ENCODE measurements at regions not wholly inside any gene's neighbourhood (a gene's known extent, or its start where the extent isn't known, plus 50 kb on each side); places are given as distances from the start of the nearest gene placed in this dataset.

DNA sequence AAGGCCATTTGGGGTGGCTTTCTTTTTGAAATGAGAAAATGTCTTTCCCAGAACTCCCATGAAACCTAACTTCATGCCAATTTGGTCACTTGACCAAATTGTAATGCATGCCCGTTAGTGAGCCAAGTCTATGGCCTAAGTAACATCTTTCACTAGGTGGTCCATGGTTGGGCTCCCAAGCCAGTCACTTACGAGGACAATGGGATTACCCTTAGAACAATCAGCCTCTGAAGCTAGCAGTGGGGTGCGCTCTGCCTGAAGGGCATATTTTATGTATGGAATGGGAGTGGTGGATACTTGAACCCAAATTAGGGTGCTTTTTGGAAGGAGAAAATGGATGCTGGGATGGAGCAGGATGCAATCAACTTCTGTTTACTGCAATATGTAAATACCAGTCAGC is 127.4 kb upstream of the GOLIM4 start:
- Histone ChIP-seq H2AFZ (ENCODE audit: low read length) (no peak overlapping the region), H3K4me1 (ENCODE audit: insufficient read depth, low read length) (no peaks in the 10 kb centered on the region), H3K9me3 (ENCODE audit: low read length) (no peaks in the 10 kb centered on the region), H3K4me3 (replicated peaks in 1 of 3; ENCODE audit: insufficient read depth in 1 of 3, low read depth in 2 of 3, low read length in 3 of 3) (no peak overlapping the region), H3K27me3 (ENCODE audit: control insufficient read depth in 1 of 2, insufficient read depth in 2 of 2, low read length in 2 of 2) (no peaks in the 10 kb centered on the region), H3K9ac (ENCODE audit: insufficient read depth, low read depth, low read length) (no peak overlapping the region), H3K27ac (ENCODE audit: extremely low read length, insufficient read depth, low read length) (no peak overlapping the region), H3K79me2 (ENCODE audit: insufficient read depth, low read length) (no peaks in the 10 kb centered on the region), H3K4me2 (ENCODE audit: low read depth, low read length) (no peak overlapping the region), H4K20me1 (ENCODE audit: insufficient read depth, low read length) (no peaks in the 10 kb centered on the region), H3K36me3 (replicated peaks in 1 of 2; ENCODE audit: control insufficient read depth in 1 of 2, insufficient read depth in 2 of 2, low read length in 2 of 2) (no peaks in the 10 kb centered on the region)
- FAIRE-seq (no peak), ATAC-seq (no peak), DNase-seq (ENCODE audit: low spot score) (no peak)
- BruUV-seq (replicated peaks): no TSS peak
- POLR2A ChIA-PET: no interaction called here
- intact Hi-C loops (cut with micrococcal nuclease; ENCODE audit: unreplicated experiment) (no loop called here), in situ Hi-C loops (cut with HindIII; ENCODE audit: extremely low pct_ligation_motif_present, low pct_unique_long_range_greater_than_20kb) (no loop called here)
- CTCF ChIA-PET (ENCODE audit: low intra/inter-chr PET ratio, low total read pairs): no interaction called here
- TF ChIP-seq MAFF (IDR thresholded peaks at IDR 0.05; ENCODE audit: low read depth, low read length): peak; percentile 46; the same call in 1 of the 2 replicates
- TF ChIP-seq GATA4 (IDR thresholded peaks at IDR 0.05; ENCODE audit: borderline replicate concordance, low read depth): no peak
- TF ChIP-seq MAFK (conservative IDR thresholded peaks at IDR 0.05 in 1 of 2, IDR thresholded peaks at IDR 0.05 in 1 of 2; ENCODE audit: low read length in 2 of 2): peak; percentile 39 to 54; a peak in 2 of 4 replicates
- no peak for TF ChIP-seq ZNF761 (CRISPR knock-in tag; conservative IDR thresholded peaks at IDR 0.05)
- 0% methylated on average over 3 of the region's 3 CpGs for WGBS (ENCODE audit: low lambda C conversion rate)

DNA sequence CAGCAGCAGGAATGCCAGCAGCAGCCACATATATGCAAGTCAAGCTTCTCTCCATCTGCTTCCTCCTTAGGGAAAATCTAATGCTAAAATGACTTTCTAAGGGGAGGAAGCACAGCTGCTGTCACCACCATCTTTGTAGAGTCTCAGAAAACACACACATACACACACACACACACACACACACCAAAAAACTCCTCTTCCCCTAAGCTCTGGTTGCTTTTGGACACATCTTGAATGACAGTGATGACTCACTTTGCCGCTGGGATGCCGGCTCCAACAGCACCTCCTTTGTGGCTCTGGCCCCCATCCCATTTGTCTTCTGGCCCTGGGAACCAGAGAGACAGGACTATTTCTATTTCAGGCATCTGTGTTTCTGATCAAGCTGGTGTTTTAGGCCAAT is 124.8 kb upstream of the GOLIM4 start:
- ChIA-PET CTCF (ENCODE audit: low intra/inter-chr PET ratio, low total read pairs) (no interaction called here), POLR2A (no interaction called here)
- H3K27me3 ChIP-seq (ENCODE audit: control insufficient read depth in 1 of 2, insufficient read depth in 2 of 2, low read length in 2 of 2): no peaks in the 10 kb centered on the region
- H3K9ac ChIP-seq (ENCODE audit: insufficient read depth, low read depth, low read length): no peak overlapping the region
- ATAC-seq (no peak), FAIRE-seq (no peak), DNase-seq (ENCODE audit: low spot score) (no peak)
- H3K4me2 ChIP-seq (ENCODE audit: low read depth, low read length): no peak overlapping the region
- H3K4me1 ChIP-seq (ENCODE audit: insufficient read depth, low read length): no peaks in the 10 kb centered on the region
- H3K27ac ChIP-seq (ENCODE audit: extremely low read length, insufficient read depth, low read length): no peak overlapping the region
- no peaks in the 10 kb centered on the region for H3K9me3 ChIP-seq (ENCODE audit: low read length)
- no peak for TF ChIP-seq ELF3 (CRISPR knock-in tag; IDR thresholded peaks at IDR 0.05)
- no peak for TF ChIP-seq SMAD9 (CRISPR knock-in tag; IDR thresholded peaks at IDR 0.05)
- TF ChIP-seq, protein P1, sequence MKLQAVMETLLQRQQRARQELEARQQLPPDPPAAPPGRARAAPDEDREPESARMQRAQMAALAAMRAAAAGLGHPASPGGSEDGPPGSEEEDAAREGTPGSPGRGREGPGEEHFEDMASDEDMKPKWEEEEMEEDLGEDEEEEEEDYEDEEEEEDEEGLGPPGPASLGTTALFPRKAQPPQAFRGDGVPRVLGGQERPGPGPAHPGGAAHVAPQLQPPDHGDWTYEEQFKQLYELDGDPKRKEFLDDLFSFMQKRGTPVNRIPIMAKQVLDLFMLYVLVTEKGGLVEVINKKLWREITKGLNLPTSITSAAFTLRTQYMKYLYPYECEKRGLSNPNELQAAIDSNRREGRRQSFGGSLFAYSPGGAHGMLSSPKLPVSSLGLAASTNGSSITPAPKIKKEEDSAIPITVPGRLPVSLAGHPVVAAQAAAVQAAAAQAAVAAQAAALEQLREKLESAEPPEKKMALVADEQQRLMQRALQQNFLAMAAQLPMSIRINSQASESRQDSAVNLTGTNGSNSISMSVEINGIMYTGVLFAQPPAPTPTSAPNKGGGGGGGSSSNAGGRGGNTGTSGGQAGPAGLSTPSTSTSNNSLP (IDR thresholded peaks at IDR 0.05; ENCODE audit: low read depth, low read length): no peak
- no peak for TF ChIP-seq YY1 (IDR thresholded peaks at IDR 0.05; ENCODE audit: insufficient read depth, insufficient replicate concordance, low read depth, low read length)
- TF ChIP-seq ZNF567 (CRISPR knock-in tag; IDR thresholded peaks at IDR 0.05; ENCODE audit: borderline replicate concordance): no peak
- no peak for TF ChIP-seq PHF8 (CRISPR knock-in tag; IDR thresholded peaks at IDR 0.05)
- TF ChIP-seq ZNF557 (CRISPR knock-in tag; IDR thresholded peaks at IDR 0.05): no peak
- TF ChIP-seq, protein P2, sequence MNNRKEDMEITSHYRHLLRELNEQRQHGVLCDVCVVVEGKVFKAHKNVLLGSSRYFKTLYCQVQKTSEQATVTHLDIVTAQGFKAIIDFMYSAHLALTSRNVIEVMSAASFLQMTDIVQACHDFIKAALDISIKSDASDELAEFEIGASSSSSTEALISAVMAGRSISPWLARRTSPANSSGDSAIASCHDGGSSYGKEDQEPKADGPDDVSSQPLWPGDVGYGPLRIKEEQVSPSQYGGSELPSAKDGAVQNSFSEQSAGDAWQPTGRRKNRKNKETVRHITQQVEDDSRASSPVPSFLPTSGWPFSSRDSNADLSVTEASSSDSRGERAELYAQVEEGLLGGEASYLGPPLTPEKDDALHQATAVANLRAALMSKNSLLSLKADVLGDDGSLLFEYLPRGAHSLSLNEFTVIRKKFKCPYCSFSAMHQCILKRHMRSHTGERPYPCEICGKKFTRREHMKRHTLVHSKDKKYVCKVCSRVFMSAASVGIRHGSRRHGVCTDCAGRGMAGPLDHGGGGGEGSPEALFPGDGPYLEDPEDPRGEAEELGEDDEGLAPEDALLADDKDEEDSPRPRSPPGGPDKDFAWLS (CRISPR knock-in tag; IDR thresholded peaks at IDR 0.05; ENCODE audit: borderline replicate concordance): no peak
- TF ChIP-seq ZSCAN20 (CRISPR knock-in tag; IDR thresholded peaks at IDR 0.05; ENCODE audit: borderline replicate concordance): no peak
- H3K4me3 ChIP-seq (replicated peaks in 1 of 3; ENCODE audit: insufficient read depth in 1 of 3, low read depth in 2 of 3, low read length in 3 of 3): no peak overlapping the region
- no TSS peak for BruUV-seq (replicated peaks)
- 3% methylated on average over 2 of the region's 2 CpGs for WGBS (ENCODE audit: low lambda C conversion rate)
- intact Hi-C loops (cut with micrococcal nuclease; ENCODE audit: unreplicated experiment) (no loop called here), in situ Hi-C loops (cut with HindIII; ENCODE audit: extremely low pct_ligation_motif_present, low pct_unique_long_range_greater_than_20kb) (no loop called here)
- H2AFZ ChIP-seq (ENCODE audit: low read length): no peak overlapping the region
- H3K79me2 ChIP-seq (ENCODE audit: insufficient read depth, low read length): no peaks in the 10 kb centered on the region
- H4K20me1 ChIP-seq (ENCODE audit: insufficient read depth, low read length): no peaks in the 10 kb centered on the region
- no peaks in the 10 kb centered on the region for H3K36me3 ChIP-seq (replicated peaks in 1 of 2; ENCODE audit: control insufficient read depth in 1 of 2, insufficient read depth in 2 of 2, low read length in 2 of 2)
